ENCODE measurements at regions not wholly inside any gene's neighbourhood (a gene's known extent, or its start where the extent isn't known, plus 50 kb on each side); places are given as distances from the start of the nearest gene placed in this dataset.

DNA sequence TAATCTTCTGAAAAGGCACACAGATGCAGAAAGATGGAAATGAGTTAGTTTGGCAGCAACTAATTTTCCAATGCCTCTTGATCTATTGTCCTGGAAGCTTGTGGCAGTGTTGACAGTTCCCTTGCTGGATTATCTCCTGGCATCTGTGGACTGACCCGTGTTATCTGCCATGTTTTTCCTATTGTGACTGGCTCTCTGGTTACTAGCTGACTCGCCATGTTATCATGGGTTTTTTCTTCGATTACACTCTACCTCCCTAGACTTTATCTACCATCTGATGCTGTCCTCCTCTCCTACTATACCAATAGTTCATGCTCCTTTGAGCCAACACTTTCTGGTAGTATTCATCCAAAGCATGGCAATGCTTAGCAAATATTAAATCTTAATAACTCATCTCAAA lies 63.3 kb upstream of the FLRT2 start:
- DNase-seq (ENCODE audit: low read depth): no peak

DNA sequence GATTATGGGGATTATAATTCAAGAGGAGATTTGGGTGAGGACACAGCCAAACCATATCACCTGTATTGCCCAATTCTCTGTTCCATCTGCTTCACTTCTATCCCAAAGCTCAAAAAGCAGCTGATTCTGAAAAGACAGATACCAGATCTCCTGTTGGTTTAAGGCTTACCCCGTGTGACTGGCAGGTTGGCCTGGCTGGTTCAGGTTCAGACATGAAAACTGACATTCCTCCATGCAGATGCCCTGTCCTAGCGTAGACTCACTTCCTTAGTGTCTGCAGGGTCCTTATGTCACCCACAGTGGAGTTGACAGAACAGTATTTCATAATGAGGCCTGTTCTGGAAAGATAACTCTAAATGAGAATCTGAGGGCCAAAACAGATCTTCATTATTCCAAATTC lies 61.1 kb upstream of the FLRT2 start:
- DNase-seq (ENCODE audit: low read depth): no peak

DNA sequence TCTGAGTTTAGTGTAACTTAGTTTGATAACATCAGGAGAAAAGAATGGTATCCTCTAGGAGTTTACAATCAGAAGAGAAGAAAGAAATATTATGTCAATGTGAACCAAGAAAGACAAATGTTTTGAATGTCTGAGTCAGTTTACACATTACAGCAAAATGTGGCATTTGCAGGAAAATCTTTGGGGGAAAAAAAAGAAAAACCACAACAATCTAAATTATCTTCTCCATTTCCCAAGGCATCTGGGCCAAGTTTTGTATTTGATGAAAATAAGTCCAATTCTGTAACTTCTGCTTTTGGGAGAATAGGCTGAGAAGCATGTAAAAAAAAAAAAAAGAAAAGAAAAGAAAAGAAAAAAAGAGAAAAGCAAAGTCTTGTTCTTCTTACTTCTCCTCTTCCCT lies 58.8 kb upstream of the FLRT2 start:
- DNase-seq (ENCODE audit: low read depth): peak; percentile 81

DNA sequence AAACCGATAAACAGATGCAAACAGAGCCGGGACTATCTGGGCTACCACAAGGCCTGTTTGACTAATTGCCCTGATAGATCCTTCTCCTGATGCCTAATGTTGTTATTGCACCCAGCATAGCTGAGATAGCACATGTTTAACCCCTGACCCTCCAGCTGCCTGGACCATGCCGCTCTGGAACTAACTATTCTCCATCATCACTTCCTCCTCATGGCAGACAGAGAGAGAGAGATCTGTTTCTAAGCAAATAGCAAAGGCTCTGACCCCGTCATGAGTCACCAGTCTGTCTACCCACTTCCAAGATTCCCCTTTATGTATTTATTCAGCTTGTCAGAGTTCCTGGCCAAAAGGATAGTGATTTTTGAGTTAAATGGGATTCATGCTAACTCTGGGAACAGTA lies 58.2 kb upstream of the FLRT2 start:
- DNase-seq (ENCODE audit: low read depth): peak; percentile 97

DNA sequence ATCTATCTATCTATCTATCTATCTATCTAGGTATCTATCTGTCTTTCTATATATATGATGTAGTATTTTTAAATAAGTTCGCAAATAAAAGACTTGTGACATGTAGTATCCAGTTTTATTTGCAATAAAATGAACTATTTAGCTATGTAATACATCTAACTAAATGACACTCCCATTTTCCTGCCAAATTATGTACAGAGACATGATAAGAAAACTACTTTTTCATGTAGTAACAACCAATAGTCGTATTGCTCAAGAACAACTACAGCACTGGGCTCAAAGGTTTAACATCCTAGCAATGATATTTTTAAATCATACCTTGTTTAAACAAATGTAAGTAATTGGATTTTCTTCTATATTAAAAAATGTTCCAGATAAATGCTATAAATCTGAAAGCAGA lies 55.5 kb upstream of the FLRT2 start:
- no peak for DNase-seq (ENCODE audit: low read depth)

DNA sequence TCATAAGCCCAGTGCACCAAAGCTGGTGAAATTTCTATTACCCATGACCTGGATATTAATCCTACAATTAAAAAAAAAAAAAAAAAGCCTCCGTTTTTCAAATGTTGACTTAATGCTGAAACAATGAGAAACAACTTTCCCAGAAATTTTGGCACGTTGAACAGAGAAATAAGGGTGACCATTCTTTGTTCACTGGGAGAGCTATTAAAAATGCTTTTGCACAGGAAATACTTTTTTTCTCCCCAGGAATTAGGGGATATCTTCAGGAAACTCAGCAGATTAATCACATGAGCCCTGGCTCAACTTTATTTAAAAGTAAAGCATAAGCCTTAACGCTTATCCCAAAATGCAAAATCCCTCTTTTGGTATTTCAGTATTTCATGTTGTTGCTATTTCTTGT lies 54.8 kb upstream of the FLRT2 start:
- DNase-seq (ENCODE audit: low read depth): peak; percentile 42

DNA sequence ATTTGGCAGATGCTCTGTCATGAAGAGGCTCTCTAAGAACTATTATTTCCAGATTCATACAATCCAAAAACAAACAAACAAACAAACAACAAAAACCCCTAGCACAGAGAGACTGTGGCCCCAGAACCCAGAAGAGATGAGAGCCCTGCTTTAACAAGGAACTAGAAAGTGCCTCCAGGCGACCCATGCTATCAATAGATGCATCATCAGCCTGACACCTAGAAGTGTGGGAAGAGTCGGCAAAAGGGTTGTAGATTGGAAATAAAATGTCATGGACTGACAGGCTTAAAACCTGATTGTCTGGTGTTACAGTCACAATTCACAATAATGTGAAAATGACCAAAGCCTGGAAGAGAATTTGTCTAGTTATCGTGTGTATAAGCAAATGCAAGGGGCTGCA lies 50.6 kb upstream of the FLRT2 start:
- no peak for DNase-seq (ENCODE audit: low read depth)

DNA sequence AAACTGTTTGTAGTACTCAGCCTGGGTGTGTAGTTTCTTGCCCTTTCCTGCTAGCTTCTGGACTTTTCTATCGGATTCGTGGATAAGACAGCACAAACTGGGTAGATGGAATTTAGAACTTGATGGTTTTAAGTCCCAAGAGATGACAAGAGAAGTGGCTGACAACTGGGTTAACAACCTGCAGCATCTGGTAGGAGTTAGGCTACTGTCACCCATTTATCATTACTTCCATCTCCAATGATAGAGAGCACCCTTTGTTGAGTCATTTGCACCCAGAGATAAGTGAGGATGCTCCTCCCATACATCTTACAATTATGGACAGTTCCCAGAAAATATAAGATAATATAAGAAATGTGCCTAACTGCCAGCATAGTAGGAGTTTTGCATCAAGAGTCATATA lies 50.2 kb upstream of the FLRT2 start:
- no peak for DNase-seq (ENCODE audit: low read depth)

Measured in iris pigment epithelial cell (primary cell).